Myocyte (in vitro differentiated cells): ENCODE measurements at regions not wholly inside any gene's neighbourhood (a gene's known extent, or its start where the extent isn't known, plus 50 kb on each side); places are given as distances from the start of the nearest gene placed in this dataset.
"Not testable (repeated sequence)": the region's sequence is repeated elsewhere in the genome, so short reads cannot be mapped to it uniquely, and the experiment has no call there.

Source experiments
- DNase-seq: peaks from one replicate; pipeline ENCODE4 v3.0.0-alpha.2; 2012; ENCODE audit warnings: low read depth

DNA sequence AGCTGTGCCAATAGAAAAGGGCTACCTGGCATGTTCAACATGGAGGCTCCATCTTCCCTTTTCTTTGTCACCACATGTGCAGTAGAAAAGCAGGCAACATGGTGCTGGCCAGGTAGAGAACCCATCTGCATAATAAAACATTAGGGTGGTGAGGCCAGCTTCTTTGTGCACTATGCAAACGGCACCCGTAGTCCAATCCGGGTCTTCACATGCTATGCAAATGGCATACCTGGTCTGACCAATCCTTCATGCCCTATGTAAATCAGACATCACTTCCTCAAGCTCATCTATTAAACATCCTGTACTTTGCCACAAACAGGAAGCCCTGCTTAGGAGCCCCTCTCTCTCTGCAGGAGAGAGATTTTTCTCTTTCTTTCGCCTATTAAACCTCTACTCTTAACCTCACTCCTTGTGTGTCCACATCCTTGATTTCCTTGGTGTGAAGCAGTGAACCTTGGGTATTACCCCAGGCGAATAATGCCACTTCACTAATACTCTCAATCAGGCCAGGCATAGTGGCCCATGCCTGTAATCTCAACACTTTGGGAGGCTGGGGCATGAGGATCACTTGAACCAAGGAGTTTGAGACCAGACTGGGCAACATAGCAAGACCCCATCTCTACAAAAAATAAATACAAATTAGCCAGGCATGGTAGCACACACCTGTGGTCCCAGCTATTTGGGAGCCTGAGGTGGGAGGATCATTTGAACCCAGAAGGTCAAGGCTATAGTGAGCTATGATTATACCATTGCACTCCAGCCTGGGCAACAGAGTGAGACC, 111.3 kb upstream of the MRI1 start:
- DNase-seq, result no peak

GRCh38 chr19:13646758-13647157, 117.6 kb upstream of the MRI1 start:
- no peak for DNase-seq

DNA sequence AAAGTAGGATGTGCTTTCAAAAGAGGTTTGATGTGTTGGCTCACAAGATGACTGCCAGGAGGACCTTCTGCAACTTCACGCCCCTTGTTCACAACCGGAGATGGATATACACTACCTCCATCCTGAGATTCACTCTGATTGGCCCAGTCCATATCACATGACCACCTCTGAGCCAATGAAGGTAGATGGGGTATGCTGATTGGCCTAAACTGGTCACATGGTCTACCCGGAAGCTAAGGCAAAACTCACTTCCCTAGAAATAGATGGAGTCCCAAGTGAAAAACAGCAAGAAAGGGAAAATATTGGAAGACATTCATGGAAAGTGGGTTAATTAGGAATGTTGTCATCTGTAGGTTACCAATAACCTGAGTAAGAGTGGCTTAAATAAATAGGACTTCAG, 119.7 kb upstream of the MRI1 start:
- no peak for DNase-seq

- DNase-seq, result no peak
Observed at GRCh38 chr19:13640611-13641010, 123.7 kb upstream of the MRI1 start.

- DNase-seq, result no peak
Observed at GRCh38 chr19:13639342-13639929, 124.9 kb upstream of the MRI1 start.

GRCh38 chr19:13637664-13638063, 126.7 kb upstream of the MRI1 start:
- no peak for DNase-seq

DNA sequence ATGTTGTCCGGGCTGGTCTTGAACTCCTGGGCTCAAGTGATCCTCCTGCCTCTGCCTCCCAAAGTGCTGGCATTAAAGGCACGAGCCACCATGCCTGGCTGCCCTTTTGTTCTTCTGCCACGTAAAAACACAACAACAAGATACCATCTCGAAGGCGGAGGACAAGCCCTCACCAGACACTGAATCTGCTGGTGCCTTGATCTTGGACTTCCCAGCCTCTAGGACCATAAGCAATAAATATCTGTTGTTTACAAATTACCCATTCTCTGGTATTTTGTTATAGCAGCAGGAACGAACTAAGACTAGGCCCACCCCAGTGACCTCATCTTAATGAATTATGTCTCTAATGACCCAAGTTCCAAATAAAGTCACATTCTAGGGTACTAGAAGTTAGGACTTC, 128.4 kb upstream of the CACNA1A start:
- no peak for DNase-seq

DNA sequence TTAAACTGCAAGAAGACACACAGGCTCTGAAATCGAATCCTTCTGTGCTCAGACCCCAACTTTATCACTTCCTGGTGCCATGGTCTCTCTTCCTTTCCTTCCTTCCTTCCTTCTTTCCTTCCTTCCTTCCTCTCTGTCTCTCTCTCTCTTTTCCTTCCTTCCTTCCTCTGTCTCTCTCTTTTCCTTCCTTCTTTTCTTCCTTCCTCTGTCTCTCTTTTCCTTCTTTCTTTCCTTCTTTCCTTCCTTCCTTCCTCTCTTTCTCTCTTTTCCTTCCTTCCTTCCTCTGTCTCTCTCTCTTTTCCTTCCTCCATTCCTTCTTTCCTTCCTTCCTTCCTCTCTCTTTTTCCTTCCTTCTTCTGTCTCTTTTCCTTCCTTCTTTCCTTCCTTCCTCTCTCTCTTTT, 127.2 kb upstream of the CACNA1A start:
- DNase-seq, result no peak

DNA sequence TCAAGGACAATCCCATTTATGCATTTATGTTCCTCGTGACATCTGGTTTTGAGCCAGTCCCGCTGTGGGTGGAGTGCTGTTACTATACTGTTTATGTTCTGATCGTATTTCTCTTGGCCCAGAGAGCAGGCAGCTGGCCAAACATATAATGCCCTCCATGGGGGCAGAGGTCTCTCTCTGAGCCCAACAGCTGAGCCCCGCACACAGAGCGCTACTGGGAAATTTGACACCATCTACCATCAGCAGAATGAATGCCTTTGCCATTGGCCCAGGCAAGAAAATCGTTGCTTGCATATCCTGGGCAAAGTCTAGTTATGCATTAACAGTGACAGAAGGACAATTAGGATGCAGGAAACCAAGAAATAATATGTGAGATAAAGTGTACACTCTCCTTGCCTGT, 126.8 kb upstream of the CACNA1A start:
- peak; percentile 59 for DNase-seq

GRCh38 chr19:13632164-13632563, 125.9 kb upstream of the CACNA1A start:
- not testable (repeated sequence) for DNase-seq

- DNase-seq, result no peak
Observed at GRCh38 chr19:13629687-13630357, 123.5 kb upstream of the CACNA1A start.

- DNase-seq, result no peak
Observed at GRCh38 chr19:13627531-13627930, 121.3 kb upstream of the CACNA1A start.

DNA sequence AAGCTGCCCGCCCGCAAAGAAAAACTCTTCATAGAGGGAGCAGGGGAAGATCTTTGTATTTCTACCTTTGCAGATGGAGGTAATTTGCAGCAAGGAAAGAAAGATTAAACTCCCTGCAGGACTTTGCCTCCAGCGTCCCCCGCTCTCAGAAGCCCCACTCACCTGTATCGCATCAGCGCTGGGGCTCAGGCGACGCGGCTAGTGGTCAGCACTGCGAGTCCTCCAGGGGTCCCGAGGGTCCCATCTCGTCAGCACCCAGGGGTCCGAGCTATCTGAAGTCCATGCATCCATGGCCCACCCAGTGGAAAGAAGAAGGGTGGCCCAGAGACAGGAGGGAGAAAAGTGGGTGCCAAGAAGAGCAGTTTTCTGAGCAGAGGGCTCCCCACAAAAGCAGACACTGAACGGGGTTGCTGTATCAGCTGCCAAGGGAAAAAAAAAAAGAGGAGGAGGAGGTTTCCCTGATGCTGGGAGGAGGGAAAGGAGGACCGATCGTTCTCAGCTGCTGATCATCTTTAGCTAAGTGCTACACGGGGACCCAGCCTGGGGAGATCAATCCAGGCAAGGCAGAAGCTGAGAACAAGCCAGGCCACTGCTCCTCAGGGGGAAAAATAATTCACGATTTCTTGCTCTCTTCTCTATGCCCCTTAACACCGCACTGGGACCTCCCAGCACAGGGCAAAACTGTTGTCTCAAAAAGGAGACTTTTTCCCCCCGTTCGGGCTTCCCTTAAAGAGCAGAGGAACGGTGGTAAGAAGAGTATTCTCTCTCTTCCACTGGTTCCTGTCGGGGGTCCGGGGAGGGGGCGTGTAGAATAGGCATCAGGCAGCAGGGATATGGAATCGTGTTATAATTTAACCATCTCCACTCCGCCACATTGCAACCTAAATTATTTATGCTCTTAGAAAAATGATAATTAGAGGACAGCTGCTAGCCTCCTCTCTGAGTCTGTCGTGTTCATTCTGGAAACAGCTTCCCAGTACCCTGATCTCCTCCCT, 117.7 kb upstream of the CACNA1A start:
- no peak for DNase-seq

DNA sequence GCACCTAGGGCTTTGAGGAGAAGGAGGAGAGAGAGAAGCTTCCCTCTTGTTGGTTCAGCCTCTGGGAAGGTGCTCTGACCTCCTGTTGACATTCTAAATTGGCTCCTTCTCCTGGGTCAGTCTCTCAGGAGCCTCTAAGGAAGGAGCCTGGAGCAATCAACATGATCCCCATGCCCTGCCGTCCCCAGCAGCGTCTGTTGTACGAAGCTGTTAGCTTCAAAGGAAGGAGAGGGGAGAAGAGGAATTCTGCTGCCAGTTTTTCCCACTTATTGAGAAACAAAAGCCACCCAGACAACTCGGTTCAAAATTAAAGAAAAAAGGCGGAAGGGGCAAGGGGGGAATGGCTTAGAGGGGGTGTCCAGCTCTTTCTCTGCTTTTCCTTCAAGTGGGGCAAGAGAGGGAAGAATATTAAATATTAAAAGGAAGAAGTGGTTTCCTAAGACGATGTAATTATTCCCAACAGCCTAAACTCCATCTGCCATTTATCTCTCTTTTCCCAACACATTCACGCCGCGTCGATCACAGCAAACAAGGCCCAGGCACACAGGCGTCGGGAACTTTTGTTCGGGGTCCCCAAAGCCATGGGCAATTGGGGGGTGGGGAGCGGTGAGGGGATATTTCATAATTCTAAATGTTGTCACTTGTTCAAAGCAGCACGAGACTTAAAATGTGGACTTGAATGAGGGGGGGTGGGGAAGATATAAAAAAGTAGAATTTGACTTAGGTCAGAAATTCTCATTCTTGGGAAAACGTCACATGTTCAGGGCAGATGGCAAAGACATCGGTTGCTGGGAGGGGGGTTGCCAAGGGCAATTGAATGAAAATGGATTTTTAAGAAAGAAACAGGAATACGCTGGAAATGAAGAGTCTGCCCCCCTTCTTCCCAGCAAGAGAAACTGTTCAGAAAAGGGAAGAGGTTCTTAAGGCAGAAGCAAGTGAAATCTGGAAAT, 116.8 kb upstream of the CACNA1A start:
- no peak for DNase-seq

DNA sequence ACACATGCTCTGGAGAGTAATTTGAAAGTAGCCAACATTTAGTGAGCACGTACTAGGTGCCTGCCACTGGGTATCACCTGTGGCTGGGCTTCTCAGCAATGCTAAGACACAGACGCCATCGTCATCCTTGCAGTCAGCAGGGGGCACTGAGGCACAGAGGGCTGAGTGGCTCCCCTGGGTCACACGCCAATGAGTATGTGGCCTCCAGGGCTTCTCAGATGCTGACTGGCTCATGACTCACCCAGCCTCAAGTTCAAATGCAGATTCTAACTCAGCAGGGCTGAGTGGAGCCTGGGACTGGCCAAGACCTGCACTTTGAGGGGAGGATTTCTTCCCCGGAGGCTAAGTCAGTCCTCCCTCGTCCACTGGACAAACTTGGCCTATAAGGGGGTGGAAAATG, 115.1 kb upstream of the CACNA1A start:
- DNase-seq, result peak; percentile 80

GRCh38 chr19:13619203-13619632, 112.9 kb upstream of the CACNA1A start:
- no peak for DNase-seq

GRCh38 chr19:13615890-13616289, 109.6 kb upstream of the CACNA1A start:
- peak; percentile 81 for DNase-seq

- no peak for DNase-seq
Observed at GRCh38 chr19:13613447-13613846, 107.2 kb upstream of the CACNA1A start.

DNA sequence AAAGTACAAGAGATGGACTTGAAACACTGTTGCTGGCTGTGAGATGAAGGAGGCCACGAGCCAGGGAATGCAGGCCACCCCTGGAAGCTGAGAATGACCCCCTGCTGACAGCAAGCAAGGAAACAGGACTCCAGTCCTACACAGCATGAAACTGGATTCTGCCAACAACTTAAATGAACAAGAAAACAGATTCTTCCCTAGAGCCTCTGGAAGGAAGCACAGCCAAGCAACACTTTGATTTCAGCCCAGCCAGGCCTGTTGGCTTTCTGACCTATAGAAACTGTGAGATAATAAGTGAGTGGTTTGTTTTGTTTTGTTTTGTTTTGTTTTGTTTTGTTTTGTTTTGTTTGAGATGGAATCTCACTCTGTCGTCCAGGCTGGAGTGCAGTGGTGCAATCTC, 105.3 kb upstream of the CACNA1A start:
- no peak for DNase-seq

DNA sequence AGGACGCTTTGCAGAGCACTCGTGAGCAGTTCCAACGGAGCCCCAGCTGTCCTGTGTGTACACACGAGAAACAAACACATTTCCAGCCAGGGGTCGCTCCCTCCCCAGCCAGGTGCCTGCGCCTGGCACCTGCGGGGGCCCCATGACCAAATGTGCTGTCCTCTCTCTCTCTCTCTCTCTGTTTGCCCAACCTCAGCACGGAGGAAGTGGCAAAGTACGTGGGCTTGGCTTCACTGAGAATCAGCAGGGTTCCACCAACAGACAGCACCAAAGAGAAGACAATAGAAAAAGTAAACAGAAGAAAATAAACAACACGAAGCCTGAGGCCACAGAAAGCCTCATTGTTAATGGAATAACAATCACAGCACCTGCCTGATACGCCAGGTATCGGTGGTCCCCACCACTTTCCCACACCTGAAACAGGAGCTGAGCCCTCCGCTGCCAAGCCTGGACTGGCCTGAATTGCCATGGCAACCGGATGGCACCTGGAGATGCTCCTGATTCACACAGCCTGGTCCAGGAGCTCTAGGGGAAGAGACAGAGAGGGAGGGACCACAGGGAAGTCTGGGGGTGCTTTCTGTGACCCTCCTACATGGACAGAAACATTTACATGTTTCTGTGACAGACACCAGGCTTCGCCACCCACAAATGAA, 103.9 kb upstream of the CACNA1A start:
- no peak for DNase-seq
